CD14-positive monocyte (primary cell): ENCODE measurements at regions not wholly inside any gene's neighbourhood (a gene's known extent, or its start where the extent isn't known, plus 50 kb on each side); places are given as distances from the start of the nearest gene placed in this dataset.
A peak's percentile ranks its signal among the peaks of the same experiment; 100 is the strongest.
"Not testable (repeated sequence)": the region's sequence is repeated elsewhere in the genome, so short reads cannot be mapped to it uniquely, and the experiment has no call there.

Experiments used
- DNase-seq, 3 donors: peaks; one replicate each; pipeline ENCODE4 v3.0.0-alpha.2; 2011 to 2022
- H2AFZ ChIP-seq: 2 replicates; pipeline ENCODE4 v1.6.0; 2012; ENCODE audit warnings: mild to moderate bottlenecking, low read depth, low read length, inconsistent platforms; ENCODE audit not compliant: insufficient read depth, poor library complexity, severe bottlenecking
- H3K27ac ChIP-seq, 2 donors: 1 replicate in 1 of 2; 2 replicates in 1 of 2; pipeline ENCODE4 v1.5.1; 2012 to 2013; ENCODE audit warnings: low read length in 2 of 2, control low read depth in 1 of 2, inconsistent platforms in 1 of 2, low read depth in 1 of 2, mild to moderate bottlenecking in 1 of 2
- H3K27me3 ChIP-seq, 2 donors: one replicate each; pipeline versions ENCODE4 v1.6.0 to v1.6.1; 2011 to 2013; ENCODE audit warnings: low read length in 2 of 2; ENCODE audit not compliant: control insufficient read depth in 2 of 2, insufficient read depth in 2 of 2
- H3K36me3 ChIP-seq, 2 donors: replicated peaks in 1 of 2; 1 replicate in 1 of 2; 2 replicates in 1 of 2; pipeline versions ENCODE4 v1.5.1 to v1.6.1; 2012 to 2013; ENCODE audit warnings: low read length in 2 of 2, control low read depth in 1 of 2, inconsistent platforms in 1 of 2, mild to moderate bottlenecking in 1 of 2; ENCODE audit not compliant: insufficient read depth in 2 of 2, control insufficient read depth in 1 of 2
- H3K4me1 ChIP-seq, 2 donors: 1 replicate in 1 of 2; 2 replicates in 1 of 2; pipeline versions ENCODE4 v1.5.1 to v1.6.1; 2012 to 2013; ENCODE audit warnings: low read length in 2 of 2, control low read depth in 1 of 2, inconsistent platforms in 1 of 2, mild to moderate bottlenecking in 1 of 2, moderate library complexity in 1 of 2; ENCODE audit not compliant: insufficient read depth in 2 of 2, control insufficient read depth in 1 of 2
- H3K4me2 ChIP-seq: replicated peaks from 2 replicates; pipeline ENCODE3; 2012; ENCODE audit warnings: low read length, moderate library complexity, mild to moderate bottlenecking; ENCODE audit not compliant: poor library complexity, severe bottlenecking; ENCODE audit errors: extremely low read depth
- H3K4me3 ChIP-seq, 3 experiments: fragments of 200-600 bp in 1 of 3; sonication (generic) in 1 of 3; replicated peaks in 1 of 3; 1 replicate in 2 of 3; 2 replicates in 1 of 3; pipeline ENCODE4 v1.5.1; 2011 to 2013; ENCODE audit warnings: low read length in 3 of 3, mild to moderate bottlenecking in 3 of 3, control low read depth in 2 of 3, low read depth in 2 of 3, inconsistent platforms in 1 of 3, moderate library complexity in 1 of 3
- H3K79me2 ChIP-seq: 2 replicates; pipeline ENCODE4 v1.6.0; 2012; ENCODE audit warnings: mild to moderate bottlenecking, control low read depth, inconsistent platforms, low read length, moderate library complexity; ENCODE audit not compliant: insufficient read depth
- H3K9ac ChIP-seq: 2 replicates; pipeline ENCODE4 v1.6.0; 2017; ENCODE audit warnings: low read length, mild to moderate bottlenecking; ENCODE audit not compliant: insufficient read depth, poor library complexity, severe bottlenecking
- H3K9me3 ChIP-seq, 2 donors: replicated peaks in 1 of 2; 1 replicate in 1 of 2; 2 replicates in 1 of 2; pipeline versions ENCODE4 v1.5.1 to v1.6.1; 2012 to 2013; ENCODE audit warnings: low read length in 2 of 2, control low read depth in 1 of 2; ENCODE audit not compliant: control insufficient read depth in 1 of 2, insufficient read depth in 1 of 2
- H4K20me1 ChIP-seq: 2 replicates; pipeline ENCODE4 v1.6.0; 2012; ENCODE audit warnings: mild to moderate bottlenecking, low read length, control low read depth, moderate library complexity; ENCODE audit not compliant: insufficient read depth
- H3K27ac Mint-ChIP-seq, 7 donors: one replicate each; pipeline ENCODE4 v1.8.0; 2020; ENCODE audit warnings: mild to moderate bottlenecking in 7 of 7, mixed read lengths in 7 of 7, moderate library complexity in 6 of 7, inconsistent platforms in 2 of 7
- H3K27me3 Mint-ChIP-seq, 3 donors: one replicate each; pipeline ENCODE4 v1.8.0; 2021 to 2022; ENCODE audit warnings: low read depth in 3 of 3, mild to moderate bottlenecking in 3 of 3, mixed read lengths in 3 of 3, moderate library complexity in 3 of 3, inconsistent platforms in 1 of 3
- H3K36me3 Mint-ChIP-seq, 2 donors: one replicate each; pipeline ENCODE4 v1.8.0; 2020; ENCODE audit warnings: mixed read lengths in 2 of 2, inconsistent platforms in 1 of 2, mild to moderate bottlenecking in 1 of 2
- H3K4me1 Mint-ChIP-seq: one replicate; pipeline ENCODE4 v1.8.0; 2020; ENCODE audit warnings: mild to moderate bottlenecking, mixed read lengths
- H3K4me3 Mint-ChIP-seq, 2 donors: one replicate each; pipeline ENCODE4 v1.8.0; 2020; ENCODE audit warnings: mild to moderate bottlenecking in 2 of 2, mixed read lengths in 2 of 2, moderate library complexity in 1 of 2
- H3K9me3 Mint-ChIP-seq, 7 donors: one replicate each; pipeline ENCODE4 v1.8.0; 2020 to 2022; ENCODE audit warnings: mixed read lengths in 7 of 7, mild to moderate bottlenecking in 6 of 7, moderate library complexity in 6 of 7, inconsistent platforms in 2 of 7
- WGBS: methylation state at CpG from one replicate; pipeline ENCODE4 v1.1.5; 2013; ENCODE audit warnings: missing lambda C conversion rate; ENCODE audit not compliant: insufficient coverage; 5-methylcytosine and 5-hydroxymethylcytosine counted together
- intact Hi-C, 2 donors: fragments of 100-400 bp; cut with micrococcal nuclease; formaldehyde crosslinking; loops; one replicate each; pipeline versions ENCODE4 v1.15.0 to v1.15.1; 2023

DNA sequence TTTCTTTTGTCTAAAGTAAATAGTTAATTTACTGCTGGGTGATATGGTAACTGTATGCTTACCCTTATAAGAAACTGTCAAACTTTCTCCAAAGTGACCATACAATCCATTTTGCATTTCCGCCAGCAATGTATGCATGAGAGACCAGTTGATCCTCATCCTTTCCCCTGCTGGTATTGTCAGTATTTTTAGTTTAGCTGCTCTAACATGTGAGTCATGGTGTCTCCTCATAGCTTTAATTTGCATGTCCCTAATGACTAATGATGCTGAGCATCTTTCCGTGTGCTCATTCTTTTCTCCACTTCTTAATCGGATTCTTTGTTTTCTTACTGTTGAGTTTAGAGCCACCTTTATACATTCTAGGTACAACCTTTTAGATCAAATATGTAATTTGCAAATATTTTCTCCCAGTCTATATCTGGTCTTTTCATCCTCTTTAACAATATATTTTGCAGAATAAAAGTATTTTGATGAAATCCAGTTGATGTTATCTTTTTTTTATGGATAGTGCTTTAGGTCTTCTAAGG is 379.9 kb downstream of the BCL2L11 start:
- H4K20me1 ChIP-seq, H3K4me3 Mint-ChIP-seq, H3K36me3 ChIP-seq, H3K27ac ChIP-seq, H3K36me3 Mint-ChIP-seq, H3K9ac ChIP-seq, H2AFZ ChIP-seq, H3K79me2 ChIP-seq, H3K27me3 ChIP-seq, intact Hi-C loops, H3K9me3 ChIP-seq, DNase-seq, H3K4me2 ChIP-seq, H3K9me3 Mint-ChIP-seq, H3K4me3 ChIP-seq, H3K27me3 Mint-ChIP-seq, H3K27ac Mint-ChIP-seq: not testable (repeated sequence)
- H3K4me1 ChIP-seq: peaks cover 7 to 12% of the 10 kb centered on the region in 2 donors
- H3K4me1 Mint-ChIP-seq: peaks cover 11% of the 10 kb centered on the region
- no CpG with 5 or more reads among the region's 3 CpGs for WGBS

DNA sequence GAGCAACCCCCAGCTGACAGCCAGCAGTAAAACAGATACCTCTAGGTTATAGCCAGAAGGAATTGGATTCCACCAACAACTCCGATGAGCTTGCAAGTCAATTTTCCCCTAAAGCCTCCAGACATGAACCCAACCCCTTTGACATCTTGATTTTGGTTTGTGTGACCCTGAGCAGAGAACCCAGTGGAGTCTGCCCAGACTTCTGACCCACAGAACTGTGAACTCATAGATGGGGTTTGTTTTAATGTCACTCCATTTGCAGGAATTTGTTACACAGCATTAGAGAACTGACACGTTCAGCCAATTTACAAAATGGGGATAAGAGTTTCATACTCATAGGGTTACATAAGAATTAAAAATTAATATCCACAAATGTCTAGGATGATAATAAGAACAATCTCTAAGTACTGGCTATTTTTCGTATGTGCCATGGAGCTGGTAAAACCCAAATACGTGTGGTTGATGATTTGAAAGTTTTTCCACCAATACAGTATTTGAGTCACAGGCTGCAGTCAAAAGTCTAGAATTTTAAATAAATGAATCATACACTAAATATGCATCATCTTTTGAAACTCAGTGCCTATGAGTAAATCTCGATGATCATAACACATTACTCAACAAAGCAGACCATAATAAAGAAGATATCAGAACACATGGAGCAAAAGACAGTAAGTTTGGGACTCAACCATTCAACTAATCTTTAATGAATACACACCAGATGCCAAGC is 380.0 kb downstream of the ANAPC1 start:
- H3K79me2 ChIP-seq, H3K27me3 ChIP-seq, H3K9me3 ChIP-seq, H3K9ac ChIP-seq, H3K4me2 ChIP-seq, DNase-seq, H2AFZ ChIP-seq, H3K4me1 Mint-ChIP-seq, H3K36me3 Mint-ChIP-seq, intact Hi-C loops, H3K4me1 ChIP-seq, H3K36me3 ChIP-seq, H4K20me1 ChIP-seq, H3K27me3 Mint-ChIP-seq, H3K4me3 ChIP-seq, H3K27ac ChIP-seq, H3K4me3 Mint-ChIP-seq, H3K9me3 Mint-ChIP-seq: not testable (repeated sequence)
- H3K27ac Mint-ChIP-seq: peak overlapping the region in 3 of 7 donors; percentile 66 to 87 (median 75)
- WGBS: no CpG with 5 or more reads among the region's 5 CpGs

DNA sequence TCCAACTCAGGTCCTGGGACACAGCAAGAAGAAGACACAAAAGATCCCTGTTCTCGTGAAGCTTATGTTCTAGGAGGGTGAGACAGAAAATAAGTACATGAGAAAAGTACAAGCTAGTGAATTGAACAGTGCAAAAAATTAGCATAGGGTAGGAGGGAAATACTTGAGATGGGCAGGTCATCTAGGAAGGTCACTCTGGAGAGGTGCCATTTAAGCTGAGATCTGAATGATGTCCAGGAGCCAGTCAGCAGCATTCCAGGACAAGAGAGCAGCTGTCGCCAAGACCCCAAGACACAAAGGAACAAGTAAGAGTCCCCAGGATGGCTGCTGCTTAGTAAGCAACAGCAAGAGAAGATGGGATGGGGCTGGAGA is 379.4 kb downstream of the ANAPC1 start:
- H3K27ac ChIP-seq, H2AFZ ChIP-seq, H3K27me3 Mint-ChIP-seq, H3K4me3 ChIP-seq, H3K9me3 ChIP-seq, DNase-seq, H3K4me1 Mint-ChIP-seq, H3K9me3 Mint-ChIP-seq, intact Hi-C loops, H4K20me1 ChIP-seq, H3K36me3 Mint-ChIP-seq, H3K79me2 ChIP-seq, H3K9ac ChIP-seq, H3K4me2 ChIP-seq, H3K4me3 Mint-ChIP-seq, H3K36me3 ChIP-seq, H3K27me3 ChIP-seq, H3K4me1 ChIP-seq: not testable (repeated sequence)
- H3K27ac Mint-ChIP-seq: peak overlapping the region in 2 of 7 donors; percentile 66 to 87
- no CpG with 5 or more reads among the region's 2 CpGs for WGBS

DNA sequence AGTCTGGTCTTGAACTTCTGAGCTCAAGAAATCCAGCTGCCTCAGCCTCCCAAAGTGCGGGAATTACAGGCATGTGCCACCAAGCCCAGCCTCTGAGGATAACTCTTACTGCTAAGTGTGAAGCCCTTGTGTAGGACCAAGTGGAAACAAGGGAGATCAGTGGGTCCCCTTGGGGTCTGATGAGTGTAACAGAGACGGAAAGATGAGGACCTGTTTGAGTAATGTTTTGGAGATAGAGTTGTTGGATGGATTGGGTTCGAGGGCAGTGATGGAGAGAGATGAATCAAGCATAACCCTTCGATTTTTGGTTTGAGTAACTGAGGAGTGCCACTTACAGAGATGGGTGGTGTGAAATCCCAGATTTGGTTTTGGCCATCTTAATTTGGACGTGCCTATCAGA is 378.7 kb downstream of the ANAPC1 start:
- H3K4me2 ChIP-seq, H4K20me1 ChIP-seq, H3K36me3 ChIP-seq, H3K4me3 ChIP-seq, H3K36me3 Mint-ChIP-seq, H3K27me3 ChIP-seq, DNase-seq, H3K9ac ChIP-seq, H3K79me2 ChIP-seq, H3K9me3 Mint-ChIP-seq, H3K4me3 Mint-ChIP-seq, H3K27me3 Mint-ChIP-seq, H2AFZ ChIP-seq, intact Hi-C loops, H3K9me3 ChIP-seq, H3K27ac ChIP-seq, H3K4me1 Mint-ChIP-seq: not testable (repeated sequence)
- WGBS: no CpG with 5 or more reads among the region's 5 CpGs
- peaks cover 2 to 11% of the 10 kb centered on the region in 2 donors for H3K4me1 ChIP-seq
- H3K27ac Mint-ChIP-seq: peak overlapping the region in 1 of 7 donors; percentile 46
